NCI-H1105 treated with DMSO at 0.1 percent for 48 hours (cell line): ENCODE measurements at regions not wholly inside any gene's neighbourhood (a gene's known extent, or its start where the extent isn't known, plus 50 kb on each side); places are given as distances from the start of the nearest gene placed in this dataset.
A peak's percentile ranks its signal among the peaks of the same experiment; 100 is the strongest.

Source experiments
- DNase-seq: peaks from one replicate; lab custom pipeline; 2025; lab: John Stamatoyannopoulos, UW

- no peak for DNase-seq
These were observed 106.5 kb upstream of the DRD2 start for GRCh38 chr11:113581713-113582112.

GRCh38 chr11:113579292-113579940, 104.2 kb upstream of the DRD2 start:
- DNase-seq = no peak

GRCh38 chr11:113578715-113579250, 103.6 kb upstream of the DRD2 start:
- no peak for DNase-seq

GRCh38 chr11:113578033-113578380, 102.8 kb upstream of the DRD2 start:
- no peak for DNase-seq

GRCh38 chr11:113577356-113578032, 102.3 kb upstream of the DRD2 start:
- peak; percentile 97 for DNase-seq

GRCh38 chr11:113574586-113574985, 99.4 kb upstream of the DRD2 start:
- peak; percentile 74 for DNase-seq

GRCh38 chr11:113574171-113574570, 99.0 kb upstream of the DRD2 start:
- peak; percentile 87 for DNase-seq

GRCh38 chr11:113572136-113572735, 97.0 kb upstream of the DRD2 start:
- no peak for DNase-seq

- no peak for DNase-seq
These were observed 96.3 kb upstream of the DRD2 start for GRCh38 chr11:113571531-113571930.

- DNase-seq = no peak
These were observed 95.7 kb upstream of the DRD2 start for GRCh38 chr11:113570906-113571305.

- DNase-seq = no peak
These were observed 94.2 kb upstream of the DRD2 start for GRCh38 chr11:113569391-113569790.

GRCh38 chr11:113568566-113568965, 93.4 kb upstream of the DRD2 start:
- peak; percentile 85 for DNase-seq

- peak; percentile 62 for DNase-seq
These were observed 92.8 kb upstream of the DRD2 start for GRCh38 chr11:113567867-113568544.

GRCh38 chr11:113567097-113567496, 91.9 kb upstream of the DRD2 start:
- no peak for DNase-seq

- no peak for DNase-seq
These were observed 89.4 kb upstream of the DRD2 start for GRCh38 chr11:113564527-113565130.

- no peak for DNase-seq
These were observed 88.7 kb upstream of the DRD2 start for GRCh38 chr11:113563766-113564526.

- no peak for DNase-seq
These were observed 87.8 kb upstream of the DRD2 start for GRCh38 chr11:113562981-113563461.

GRCh38 chr11:113562576-113562975, 87.4 kb upstream of the DRD2 start:
- DNase-seq = no peak

GRCh38 chr11:113557926-113558325, 82.7 kb upstream of the DRD2 start:
- no peak for DNase-seq

GRCh38 chr11:113556036-113556435, 80.8 kb upstream of the DRD2 start:
- DNase-seq = no peak

GRCh38 chr11:113555071-113555619, 79.9 kb upstream of the DRD2 start:
- DNase-seq = no peak
